Epithelial cell of esophagus (primary cell): ENCODE measurements at regions not wholly inside any gene's neighbourhood (a gene's known extent, or its start where the extent isn't known, plus 50 kb on each side); places are given as distances from the start of the nearest gene placed in this dataset.
A peak's percentile ranks its signal among the peaks of the same experiment; 100 is the strongest.

Experiments used
- DNase-seq: peaks from one replicate; pipeline ENCODE4 v3.0.0; 2010; ENCODE audit warnings: low read depth
- H3K4me3 ChIP-seq: 2 replicates; pipeline ENCODE4 v1.5.1; 2011; ENCODE audit warnings: mild to moderate bottlenecking, low read length, control low read depth
- TF ChIP-seq, protein P1 (sequence below): IDR thresholded peaks from 2 replicates; pipeline ENCODE4 v1.5.1; 2011; ENCODE audit warnings: low read depth, mild to moderate bottlenecking, low read length, control low read depth, inconsistent platforms; ENCODE audit not compliant: insufficient read depth; ENCODE audit errors: missing control alignments

DNA sequence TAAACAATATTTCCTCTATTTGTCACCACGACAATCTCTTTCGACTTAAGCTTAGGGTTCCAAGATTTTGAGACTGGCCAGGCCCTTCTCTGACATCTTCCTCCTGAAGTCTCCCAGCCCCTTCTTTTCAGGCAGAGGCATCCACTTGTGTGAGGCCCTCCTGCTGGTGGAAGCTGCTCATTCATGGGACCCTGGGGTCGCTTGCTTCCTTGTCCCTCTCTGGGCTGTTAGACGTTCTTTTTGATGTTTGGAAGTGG, 188.2 kb upstream of the APCDD1 start:
- H3K4me3 ChIP-seq = no peak overlapping the region
- TF ChIP-seq, protein P1, sequence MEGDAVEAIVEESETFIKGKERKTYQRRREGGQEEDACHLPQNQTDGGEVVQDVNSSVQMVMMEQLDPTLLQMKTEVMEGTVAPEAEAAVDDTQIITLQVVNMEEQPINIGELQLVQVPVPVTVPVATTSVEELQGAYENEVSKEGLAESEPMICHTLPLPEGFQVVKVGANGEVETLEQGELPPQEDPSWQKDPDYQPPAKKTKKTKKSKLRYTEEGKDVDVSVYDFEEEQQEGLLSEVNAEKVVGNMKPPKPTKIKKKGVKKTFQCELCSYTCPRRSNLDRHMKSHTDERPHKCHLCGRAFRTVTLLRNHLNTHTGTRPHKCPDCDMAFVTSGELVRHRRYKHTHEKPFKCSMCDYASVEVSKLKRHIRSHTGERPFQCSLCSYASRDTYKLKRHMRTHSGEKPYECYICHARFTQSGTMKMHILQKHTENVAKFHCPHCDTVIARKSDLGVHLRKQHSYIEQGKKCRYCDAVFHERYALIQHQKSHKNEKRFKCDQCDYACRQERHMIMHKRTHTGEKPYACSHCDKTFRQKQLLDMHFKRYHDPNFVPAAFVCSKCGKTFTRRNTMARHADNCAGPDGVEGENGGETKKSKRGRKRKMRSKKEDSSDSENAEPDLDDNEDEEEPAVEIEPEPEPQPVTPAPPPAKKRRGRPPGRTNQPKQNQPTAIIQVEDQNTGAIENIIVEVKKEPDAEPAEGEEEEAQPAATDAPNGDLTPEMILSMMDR = no peak
- no peak for DNase-seq

DNA sequence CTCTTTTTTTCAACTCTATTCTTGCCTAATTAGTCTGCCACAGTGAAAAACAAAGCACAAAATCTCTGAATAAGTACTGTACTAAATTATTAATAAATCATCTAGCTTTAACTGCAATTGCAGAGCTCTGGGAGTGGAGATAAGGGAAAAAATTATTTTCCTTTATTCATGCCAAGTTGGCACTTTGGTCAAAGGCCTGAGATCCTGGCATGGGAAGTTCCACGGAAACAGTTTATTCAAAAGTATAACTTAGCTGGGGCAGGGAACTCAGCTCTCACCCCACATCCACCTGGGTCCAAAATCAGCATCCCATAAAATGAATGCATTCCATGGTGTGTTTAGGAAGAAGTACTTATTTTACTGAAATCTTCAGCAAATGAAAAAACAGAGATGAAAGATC, 185.2 kb upstream of the APCDD1 start:
- H3K4me3 ChIP-seq = no peak overlapping the region
- no peak for DNase-seq

GRCh38 chr18:10270151-10270571, 184.3 kb upstream of the APCDD1 start:
- TF ChIP-seq, protein P1 = no peak
- no peak overlapping the region for H3K4me3 ChIP-seq
- DNase-seq = peak; percentile 10

More for the DNA sequence above, 185.2 kb upstream of the APCDD1 start:
- TF ChIP-seq, protein P1 = no peak

- TF ChIP-seq, protein P1 = no peak
- no peak overlapping the region for H3K4me3 ChIP-seq
- DNase-seq = no peak
Measured at GRCh38 chr18:10271481-10271880, 183.0 kb upstream of the APCDD1 start.

DNA sequence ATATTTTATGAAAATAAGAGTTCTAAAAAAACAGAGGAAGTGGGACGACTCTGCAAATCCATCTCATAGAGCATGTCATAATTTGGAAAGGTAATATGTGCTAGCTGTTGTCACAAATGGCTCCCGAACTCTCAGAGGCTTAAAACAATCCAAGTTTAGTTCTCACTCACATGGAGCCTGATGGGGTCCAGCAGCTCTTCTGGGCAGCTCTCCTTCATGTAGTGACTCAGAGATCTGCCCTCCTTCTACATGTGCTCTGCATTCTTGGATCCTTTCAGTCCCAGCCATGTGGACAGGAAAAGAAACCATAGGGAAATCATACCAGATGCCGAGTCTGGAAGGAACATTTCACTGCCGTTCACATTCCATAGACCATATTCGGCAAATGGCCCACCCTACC, 180.1 kb upstream of the APCDD1 start:
- TF ChIP-seq, protein P1 = no peak
- H3K4me3 ChIP-seq = no peak overlapping the region
- no peak for DNase-seq

DNA sequence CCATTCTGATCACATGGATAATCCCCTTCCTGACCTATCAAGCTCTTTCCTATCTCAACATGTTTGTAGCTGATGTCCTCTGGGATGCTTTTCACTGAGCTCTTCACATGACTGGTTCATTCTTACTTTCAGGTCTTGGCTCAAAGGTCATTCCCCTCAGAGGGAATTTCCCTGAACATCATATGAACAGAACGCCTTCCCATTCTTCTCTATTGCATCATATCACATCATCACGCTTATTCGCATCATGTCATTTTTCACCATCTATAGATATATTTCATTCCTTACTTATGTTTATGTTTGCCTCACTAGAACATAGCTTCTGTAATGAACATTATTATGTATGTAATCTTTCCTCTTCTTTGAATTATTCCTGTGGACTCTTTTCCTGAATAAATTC, 178.9 kb upstream of the APCDD1 start:
- H3K4me3 ChIP-seq = no peak overlapping the region
- DNase-seq = no peak
- TF ChIP-seq, protein P1 = no peak

DNA sequence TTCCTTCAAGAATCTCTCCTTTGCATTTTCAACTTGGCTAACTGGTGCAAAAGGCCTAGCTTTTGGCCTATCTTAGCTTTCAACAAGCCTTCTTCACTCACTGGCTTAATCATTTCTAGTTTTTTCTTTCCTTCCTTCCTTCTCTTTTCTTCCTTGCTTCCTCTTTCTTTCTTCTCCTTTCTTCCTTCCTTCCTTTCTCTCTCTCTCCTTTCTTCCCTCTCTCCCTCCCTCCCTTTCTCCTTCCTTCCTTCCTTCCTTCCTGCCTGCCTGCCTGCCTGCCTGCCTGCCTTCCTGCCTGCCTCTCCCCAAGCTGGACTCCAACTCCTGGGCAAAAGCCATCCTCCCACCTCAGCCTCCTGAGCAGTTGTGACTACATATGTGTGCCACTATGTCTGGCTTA, 176.2 kb upstream of the APCDD1 start:
- no peak overlapping the region for H3K4me3 ChIP-seq
- TF ChIP-seq, protein P1 = no peak
- DNase-seq = no peak
